Stimulated activated naive CD4-positive, alpha-beta T cell treated with Interleukin-2 at 50 U/mL for 16 hours (primary cell): ENCODE measurements at regions not wholly inside any gene's neighbourhood (a gene's known extent, or its start where the extent isn't known, plus 50 kb on each side); places are given as distances from the start of the nearest gene placed in this dataset.

Experiments
- DNase-seq: peaks from one replicate; lab custom pipeline; 2025; lab: John Stamatoyannopoulos, UW

GRCh38 chr22:48658871-48659270 lies 1168.8 kb downstream of the BRD1 start:
- no peak for DNase-seq

DNA sequence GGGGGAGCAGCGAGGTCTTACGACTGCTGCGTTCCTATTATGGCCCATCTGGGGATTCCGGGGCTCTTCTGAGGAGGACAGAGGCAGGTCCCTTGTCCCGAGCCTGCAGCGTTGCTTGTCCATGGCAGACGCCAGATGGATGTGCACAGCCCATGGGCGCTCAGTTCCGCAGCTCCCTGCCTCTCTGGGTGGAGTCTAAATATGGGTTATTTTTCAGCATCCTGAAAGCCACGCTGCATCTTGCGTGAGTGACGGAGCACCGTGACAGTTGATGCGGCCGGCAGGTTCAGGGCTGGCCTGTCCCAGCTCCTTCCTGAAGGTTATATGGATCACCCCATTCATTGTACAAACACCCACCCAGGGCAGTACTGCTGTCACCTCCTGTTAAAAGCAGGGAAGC lies 1169.4 kb downstream of the BRD1 start:
- DNase-seq: no peak

DNA sequence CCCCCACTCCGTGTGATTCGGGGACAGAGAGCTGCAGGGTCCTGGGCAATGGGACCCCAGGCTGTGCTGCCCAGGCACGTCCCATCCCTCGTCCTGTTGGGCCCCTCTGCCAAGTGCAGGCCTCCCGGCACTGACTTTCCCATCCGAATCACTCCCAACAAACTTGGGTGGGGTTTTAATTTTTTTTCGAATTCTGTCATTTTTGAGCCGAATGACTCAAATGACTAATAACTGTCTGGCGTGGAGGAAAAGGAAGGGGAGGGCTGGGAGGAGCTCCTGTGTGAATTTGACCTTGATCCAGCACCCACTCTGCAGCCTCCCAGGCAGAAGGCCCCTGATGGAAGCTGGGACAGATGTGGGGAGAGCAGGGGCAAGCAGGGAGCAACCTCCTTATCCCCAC lies 1173.2 kb downstream of the BRD1 start:
- DNase-seq: no peak

GRCh38 chr22:48653929-48654328 lies 1173.7 kb downstream of the BRD1 start:
- no peak for DNase-seq

DNA sequence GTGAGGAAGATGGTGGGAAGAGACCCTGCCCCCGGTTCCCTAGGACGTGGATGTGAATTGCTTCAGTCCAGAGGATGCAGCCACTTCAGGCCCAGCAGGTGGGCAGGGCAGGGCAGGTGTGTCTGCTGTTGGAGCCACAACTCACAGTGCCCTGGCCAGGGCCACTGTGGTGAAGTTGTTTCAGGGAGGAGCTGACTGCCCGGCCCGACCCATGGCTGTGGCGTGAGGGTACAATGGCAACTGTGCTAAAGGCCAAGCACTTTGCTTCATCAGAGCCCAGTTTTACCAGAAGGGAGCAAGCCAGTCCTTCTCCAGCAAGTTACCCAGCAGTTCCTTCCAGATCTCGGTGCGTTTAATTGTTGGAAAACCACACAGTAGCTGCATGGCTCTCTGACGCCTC lies 1174.4 kb downstream of the BRD1 start:
- no peak for DNase-seq

DNA sequence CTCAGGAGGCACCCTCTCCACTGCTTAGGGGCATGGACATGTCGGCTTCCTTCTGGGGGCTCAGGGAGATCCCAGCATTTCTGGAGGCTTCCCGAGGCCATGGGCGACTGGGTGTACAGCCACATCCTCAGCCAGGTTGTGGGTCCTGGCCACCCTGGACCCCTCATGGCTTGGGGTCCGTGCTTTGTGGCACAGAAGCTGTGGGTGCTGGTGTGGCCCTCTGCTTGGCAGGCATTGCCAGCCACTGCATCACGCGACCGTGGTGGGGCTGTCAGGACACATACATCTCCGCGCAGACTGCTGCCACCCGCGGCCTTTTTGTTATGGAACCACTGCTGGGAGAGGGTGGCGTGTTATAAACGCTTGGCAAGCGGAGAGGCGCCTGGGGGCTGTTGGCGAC lies 1174.9 kb downstream of the BRD1 start:
- no peak for DNase-seq

DNA sequence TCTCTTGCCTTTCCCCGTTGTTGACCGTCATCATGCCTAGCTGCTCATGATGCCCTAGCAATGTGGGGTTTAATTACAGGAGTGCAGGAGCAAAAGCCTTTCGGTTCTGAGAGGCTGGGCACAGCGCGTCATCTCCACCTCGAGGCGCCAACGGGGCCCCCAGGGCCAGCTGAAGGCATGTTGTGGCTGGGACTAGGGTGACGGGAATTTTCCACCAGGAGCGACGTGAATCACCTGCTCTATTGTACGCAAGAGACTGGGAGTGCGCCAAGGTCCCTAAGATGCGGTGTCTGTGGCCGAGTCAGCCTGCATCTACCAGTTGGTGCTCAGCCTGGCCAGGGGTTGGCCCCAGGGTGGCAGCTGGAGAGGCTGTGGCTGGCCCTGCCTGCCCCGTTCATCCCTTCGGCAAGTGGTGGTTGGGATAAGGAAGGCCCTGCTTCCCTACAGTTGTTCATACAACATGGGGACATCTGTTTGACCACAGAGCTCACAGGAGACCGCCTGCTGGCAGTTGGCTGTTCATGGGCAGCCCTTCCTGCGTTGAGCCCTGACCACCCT lies 1175.6 kb downstream of the BRD1 start:
- no peak for DNase-seq

DNA sequence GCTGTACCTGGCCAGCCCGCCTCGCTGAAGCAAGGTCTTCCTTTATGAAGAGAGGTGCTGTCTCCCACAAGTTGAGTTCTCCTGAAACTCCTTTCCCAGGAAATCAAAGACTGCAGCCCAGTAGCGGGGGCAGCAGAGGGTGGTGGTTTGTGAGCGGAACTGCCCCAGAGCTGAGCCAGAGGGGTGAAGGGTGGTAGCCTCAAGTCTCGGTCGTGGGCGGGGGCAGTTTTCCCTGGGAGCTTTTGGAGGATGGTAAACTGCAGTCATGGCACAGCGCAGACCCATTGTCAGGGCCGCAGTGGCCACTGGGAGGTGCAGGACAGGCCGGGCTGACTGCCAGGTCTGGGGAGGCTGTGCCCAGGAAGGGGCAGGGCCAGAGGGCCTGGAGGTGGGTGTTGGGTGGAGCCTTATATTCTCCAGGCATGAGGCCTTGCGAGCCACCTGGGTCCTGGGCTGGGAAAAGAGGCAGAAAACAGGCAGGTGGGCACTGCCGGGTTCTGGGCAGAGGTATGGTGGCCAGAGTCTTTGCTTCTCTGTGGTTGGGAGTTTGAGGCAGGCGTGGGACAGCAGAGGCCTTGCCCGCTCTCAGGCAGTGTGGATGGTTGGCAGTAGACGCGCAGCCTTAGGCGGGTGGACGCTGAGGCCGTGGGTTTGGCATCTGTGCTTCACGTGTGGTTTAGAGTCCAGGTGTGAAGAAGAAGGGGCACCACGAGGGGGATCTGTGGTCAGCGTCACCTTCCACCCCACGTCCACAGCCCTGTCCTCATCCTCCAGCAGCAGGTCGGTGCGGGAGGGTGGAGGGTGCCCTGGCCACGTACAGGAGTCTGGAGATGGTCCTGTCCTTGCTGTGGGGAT lies 1176.4 kb downstream of the BRD1 start:
- no peak for DNase-seq

- DNase-seq: no peak
These were observed 1177.2 kb downstream of the BRD1 start for GRCh38 chr22:48650323-48651035.

DNA sequence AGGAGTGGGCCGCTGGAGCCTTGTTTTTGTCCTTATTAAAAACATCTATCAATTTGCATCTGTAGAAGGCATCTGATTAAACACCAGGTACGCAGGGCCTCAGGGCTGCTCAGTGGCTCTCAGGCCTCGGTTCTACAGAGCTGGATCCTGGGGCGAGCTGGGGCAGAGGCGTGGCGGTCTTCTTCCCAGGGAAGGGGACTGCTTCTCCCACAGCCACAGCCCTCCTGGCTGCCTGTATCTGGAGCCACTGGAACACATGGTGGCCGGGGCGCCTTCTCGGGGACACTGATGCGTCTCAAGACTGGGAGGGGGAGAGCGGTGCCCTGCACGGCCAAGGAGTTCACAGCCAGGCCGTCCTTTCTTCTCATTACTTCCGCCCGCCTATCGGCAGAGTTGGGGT lies 1178.2 kb downstream of the BRD1 start:
- DNase-seq: no peak

DNA sequence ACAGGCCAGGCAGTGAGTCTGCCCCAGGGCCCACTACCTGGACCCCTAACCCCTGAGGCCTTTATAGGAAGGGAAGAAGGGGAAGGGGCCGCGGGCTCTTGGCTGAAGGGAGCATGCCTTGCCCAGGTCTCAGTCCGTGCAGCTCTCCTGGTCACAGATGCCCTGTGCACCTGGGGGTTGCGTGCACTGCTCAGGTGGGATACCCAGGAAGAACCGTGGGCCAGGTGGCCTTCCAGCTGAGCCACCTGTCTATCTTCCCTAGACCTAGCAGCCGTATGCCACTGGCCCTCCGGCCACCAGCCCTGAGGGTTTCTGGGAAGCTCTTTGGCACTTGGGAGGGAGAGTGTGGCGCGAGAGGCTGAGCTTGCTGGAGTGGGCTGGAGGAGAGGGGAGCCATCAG lies 1178.6 kb downstream of the BRD1 start:
- DNase-seq: no peak

GRCh38 chr22:48647606-48648515 lies 1179.8 kb downstream of the BRD1 start:
- DNase-seq: no peak

GRCh38 chr22:48647051-48647450 lies 1180.6 kb downstream of the BRD1 start:
- DNase-seq: no peak

GRCh38 chr22:48646216-48646925 lies 1181.3 kb downstream of the BRD1 start:
- DNase-seq: no peak

DNA sequence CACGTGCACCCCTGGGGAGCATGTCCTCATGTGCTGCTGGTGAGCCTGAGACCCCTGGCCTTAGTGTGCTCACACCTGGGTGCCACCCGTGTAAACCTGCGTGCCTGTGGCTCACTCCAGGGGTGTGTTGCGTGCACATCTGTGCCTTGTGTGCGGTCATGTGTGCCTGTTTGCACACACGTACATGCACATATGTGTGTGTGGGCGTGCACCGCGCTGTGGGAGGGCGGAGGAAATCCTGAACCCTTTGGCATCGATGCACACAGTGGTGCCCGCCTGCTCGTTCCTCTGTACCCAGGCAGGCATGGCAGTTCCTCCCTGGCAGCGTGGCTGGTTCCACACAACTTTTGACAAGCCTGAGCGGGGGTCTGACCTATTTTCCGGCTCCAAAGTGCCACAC lies 1181.9 kb downstream of the BRD1 start:
- no peak for DNase-seq

DNA sequence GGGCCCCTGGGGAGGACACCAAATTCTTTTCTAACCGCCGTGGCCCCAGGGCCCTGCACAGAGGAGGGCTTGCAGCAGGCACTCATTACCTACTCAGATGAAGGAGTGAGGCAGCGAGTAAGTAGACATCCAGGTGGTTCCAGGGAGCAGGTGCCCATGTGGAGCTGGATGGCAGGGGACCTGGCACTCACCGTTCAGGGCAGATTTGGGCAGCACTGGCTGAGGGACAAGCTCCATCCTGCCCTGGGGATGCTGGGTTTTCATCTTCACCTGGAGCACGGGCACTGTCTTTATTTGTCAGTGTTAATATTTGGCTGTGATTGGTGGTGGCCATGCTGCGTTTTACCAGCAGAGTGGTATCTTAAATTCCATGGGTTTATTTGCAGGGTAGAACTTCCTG lies 1182.7 kb downstream of the BRD1 start:
- no peak for DNase-seq

DNA sequence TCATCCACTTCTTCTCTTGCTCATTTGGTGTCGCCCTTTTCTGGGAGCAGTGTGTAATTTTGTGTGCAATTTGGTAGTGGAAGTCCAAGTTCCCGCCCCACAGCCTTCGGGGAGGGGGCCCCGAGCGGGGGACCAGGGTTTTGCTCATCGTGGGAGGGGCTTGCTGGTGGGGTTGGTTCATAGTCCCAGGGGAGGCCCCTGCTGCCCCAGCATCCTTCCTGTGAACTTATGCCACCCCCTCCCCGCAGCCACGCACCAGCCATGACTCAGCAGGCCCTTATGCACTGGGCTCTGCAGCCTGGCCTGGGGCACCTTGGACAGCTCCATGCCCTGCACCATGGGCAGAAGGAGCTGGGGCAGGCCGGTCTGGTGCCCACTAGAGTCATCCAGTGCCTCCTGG lies 1183.6 kb downstream of the BRD1 start:
- DNase-seq: no peak

GRCh38 chr22:48643066-48643731 lies 1184.5 kb downstream of the BRD1 start:
- no peak for DNase-seq

DNA sequence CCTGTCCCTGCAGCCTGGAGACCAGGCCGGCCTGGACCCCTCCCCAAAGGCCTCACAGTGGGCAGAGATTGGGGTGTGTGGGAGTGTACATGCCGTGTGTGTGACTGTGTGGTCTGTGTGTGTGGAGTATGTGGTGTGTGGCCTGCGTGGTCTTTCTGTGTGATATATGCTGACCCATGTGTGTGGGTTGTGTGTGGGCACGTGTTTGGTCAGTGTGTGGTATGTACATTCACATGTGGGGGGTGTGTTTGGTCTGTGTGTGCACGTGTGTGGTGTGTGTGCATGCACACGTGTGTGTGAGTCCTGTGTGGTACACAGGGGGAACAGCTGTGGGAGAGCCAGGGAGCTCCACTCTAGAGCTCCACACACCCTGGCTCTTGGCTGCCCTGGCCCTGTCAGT lies 1185.1 kb downstream of the BRD1 start:
- no peak for DNase-seq

DNA sequence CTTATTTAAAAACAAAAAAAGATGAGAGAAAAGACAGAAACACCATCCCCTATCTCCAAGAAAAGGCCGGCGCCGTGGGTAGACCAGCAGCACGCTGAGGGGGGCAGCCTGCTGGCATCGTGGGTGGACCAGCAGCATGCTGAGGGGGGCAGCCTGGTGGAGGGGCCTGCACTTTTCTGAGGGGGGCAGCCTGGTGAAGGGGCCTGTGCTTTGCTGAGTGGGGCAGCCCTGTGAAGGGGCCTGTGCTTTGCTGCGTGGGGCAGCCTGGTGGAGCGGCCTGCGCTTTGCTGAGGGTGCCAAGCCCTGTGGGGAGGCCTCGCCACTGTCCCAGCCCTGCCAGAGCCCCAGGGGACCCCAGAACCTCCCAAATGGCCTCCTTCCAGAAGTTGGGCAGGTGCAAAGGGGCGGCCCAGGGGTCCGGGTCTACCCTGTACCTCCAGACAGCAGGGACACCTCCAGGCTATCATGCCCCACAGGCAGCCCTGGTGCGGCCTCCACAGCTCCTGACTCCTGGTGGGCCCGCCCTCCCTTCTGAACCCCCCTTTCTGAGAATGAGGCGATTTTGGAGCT lies 1185.7 kb downstream of the BRD1 start:
- DNase-seq: no peak
